Nephron progenitor cell (in vitro differentiated cells): ENCODE measurements at regions not wholly inside any gene's neighbourhood (a gene's known extent, or its start where the extent isn't known, plus 50 kb on each side); places are given as distances from the start of the nearest gene placed in this dataset.

Experiments
- DNase-seq: peaks from one replicate; pipeline ENCODE4 v3.0.0; 2021
- H3K27ac Mint-ChIP-seq: 2 replicates; pipeline ENCODE4 v1.8.0; 2021; ENCODE audit warnings: mild to moderate bottlenecking, moderate library complexity, mixed read lengths
- H3K27me3 Mint-ChIP-seq: 2 replicates; pipeline ENCODE4 v1.8.0; 2021; ENCODE audit warnings: mild to moderate bottlenecking, low read depth, mixed read lengths; ENCODE audit not compliant: poor library complexity
- H3K36me3 Mint-ChIP-seq: 2 replicates; pipeline ENCODE4 v1.8.0; 2021; ENCODE audit warnings: low read depth, mixed read lengths
- H3K4me1 Mint-ChIP-seq: 2 replicates; pipeline ENCODE4 v1.8.0; 2021; ENCODE audit warnings: mixed read lengths
- H3K4me3 Mint-ChIP-seq: 2 replicates; pipeline ENCODE4 v1.8.0; 2021; ENCODE audit warnings: mild to moderate bottlenecking, moderate library complexity, mixed read lengths
- H3K9me3 Mint-ChIP-seq: 2 replicates; pipeline ENCODE4 v1.8.0; 2021; ENCODE audit warnings: mild to moderate bottlenecking, moderate library complexity, mixed read lengths
- CTCF ChIP-seq: fragments of 200-600 bp; sonication (generic); IDR thresholded peaks from 2 replicates; pipeline ENCODE4 v1.5.0; 2021; ENCODE audit warnings: antibody characterized with exemption

- no peaks in the 10 kb centered on the region for H3K9me3 Mint-ChIP-seq
- no peak overlapping the region for H3K4me3 Mint-ChIP-seq
- TF ChIP-seq CTCF = no peak
- no peak for DNase-seq
- no peaks in the 10 kb centered on the region for H3K36me3 Mint-ChIP-seq
- no peaks in the 10 kb centered on the region for H3K27me3 Mint-ChIP-seq
- peaks cover 34% of the 10 kb centered on the region for H3K4me1 Mint-ChIP-seq
- H3K27ac Mint-ChIP-seq = peak overlapping the region; percentile 70
Observed at GRCh38 chr1:227369102-227369760, 50.9 kb upstream of the CDC42BPA start.
